Stomach (tissue), 4 donors: ENCODE measurements at regions not wholly inside any gene's neighbourhood (a gene's known extent, or its start where the extent isn't known, plus 50 kb on each side); places are given as distances from the start of the nearest gene placed in this dataset.

ENCODE experiments used
- EP300 ChIP-seq: sonication (generic); formaldehyde crosslinking; IDR thresholded peaks from one replicate; pipeline ENCODE4 v1.6.1; 2017; ENCODE audit warnings: antibody characterized with exemption
- POLR2A ChIP-seq, 4 donors: fragments of 450-650 bp; IDR thresholded peaks; one replicate each; pipeline ENCODE4 v1.6.1; 2016; ENCODE audit warnings: antibody characterized with exemption in 4 of 4, control low read depth in 2 of 4, mild to moderate bottlenecking in 1 of 4, moderate library complexity in 1 of 4
- POLR2AphosphoS5 ChIP-seq, 3 donors: sonication (generic); formaldehyde crosslinking; IDR thresholded peaks; one replicate each; pipeline ENCODE4 v1.6.1; 2016; ENCODE audit warnings: antibody characterized with exemption in 3 of 3
- TF ChIP-seq, protein P1 (sequence below), 7 experiments: fragments of 450-650 bp in 4 of 7; fragments of 200-600 bp in 3 of 7; sonication (generic) in 3 of 7; IDR thresholded peaks; one replicate each; pipeline ENCODE4 v1.5.1; 2016 to 2019; ENCODE audit warnings: antibody characterized with exemption in 7 of 7, control low read depth in 2 of 7, mild to moderate bottlenecking in 1 of 7

DNA sequence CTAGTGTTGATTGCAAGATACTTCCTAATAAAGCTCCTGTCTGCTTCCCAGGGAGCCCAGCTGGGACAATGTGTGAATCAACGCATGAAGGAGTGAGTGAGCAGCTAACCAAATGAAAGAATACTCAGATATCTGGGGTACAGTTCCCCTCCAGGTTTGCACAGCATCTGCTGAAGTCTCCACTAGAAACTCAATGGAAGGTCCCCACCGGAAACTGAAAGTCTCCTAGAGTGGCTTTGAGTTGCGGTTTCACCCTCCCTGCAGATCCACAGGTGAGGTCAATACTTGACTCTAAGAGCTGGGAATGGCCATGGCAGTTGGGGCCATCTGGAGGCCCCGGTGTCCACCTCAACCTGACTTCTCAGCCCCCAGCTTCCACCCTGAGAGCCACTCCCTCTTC, 198.2 kb upstream of the MSX2 start:
- TF ChIP-seq EP300 (no peak), POLR2A (IDR thresholded peaks at IDR 0.05) (no peak), POLR2AphosphoS5 (IDR thresholded peaks at IDR 0.05) (no peak)
- TF ChIP-seq, protein P1, sequence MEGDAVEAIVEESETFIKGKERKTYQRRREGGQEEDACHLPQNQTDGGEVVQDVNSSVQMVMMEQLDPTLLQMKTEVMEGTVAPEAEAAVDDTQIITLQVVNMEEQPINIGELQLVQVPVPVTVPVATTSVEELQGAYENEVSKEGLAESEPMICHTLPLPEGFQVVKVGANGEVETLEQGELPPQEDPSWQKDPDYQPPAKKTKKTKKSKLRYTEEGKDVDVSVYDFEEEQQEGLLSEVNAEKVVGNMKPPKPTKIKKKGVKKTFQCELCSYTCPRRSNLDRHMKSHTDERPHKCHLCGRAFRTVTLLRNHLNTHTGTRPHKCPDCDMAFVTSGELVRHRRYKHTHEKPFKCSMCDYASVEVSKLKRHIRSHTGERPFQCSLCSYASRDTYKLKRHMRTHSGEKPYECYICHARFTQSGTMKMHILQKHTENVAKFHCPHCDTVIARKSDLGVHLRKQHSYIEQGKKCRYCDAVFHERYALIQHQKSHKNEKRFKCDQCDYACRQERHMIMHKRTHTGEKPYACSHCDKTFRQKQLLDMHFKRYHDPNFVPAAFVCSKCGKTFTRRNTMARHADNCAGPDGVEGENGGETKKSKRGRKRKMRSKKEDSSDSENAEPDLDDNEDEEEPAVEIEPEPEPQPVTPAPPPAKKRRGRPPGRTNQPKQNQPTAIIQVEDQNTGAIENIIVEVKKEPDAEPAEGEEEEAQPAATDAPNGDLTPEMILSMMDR (IDR thresholded peaks at IDR 0.05), result no peak
